ENCODE measurements at regions not wholly inside any gene's neighbourhood (a gene's known extent, or its start where the extent isn't known, plus 50 kb on each side); places are given as distances from the start of the nearest gene placed in this dataset.

GRCh38 chr12:83904175-83904574 is 1008.4 kb downstream of the SLC6A15 start:
- no peak overlapping the region for H2BK5ac ChIP-seq (ENCODE audit: low read length)
- H3K4ac ChIP-seq (ENCODE audit: low read length), result no peak overlapping the region
- no peak overlapping the region for H4K8ac ChIP-seq (ENCODE audit: low read depth, low read length)
- H2BK15ac ChIP-seq (ENCODE audit: low read length), result no peak overlapping the region
- no peak overlapping the region for H3K18ac ChIP-seq (ENCODE audit: low read length)
- no peaks in the 10 kb centered on the region for H3K9me3 ChIP-seq (replicated peaks in 1 of 2; ENCODE audit: control insufficient read depth in 2 of 2, insufficient read depth in 1 of 2, low read depth in 1 of 2, low read length in 2 of 2)
- no peak overlapping the region for H3K23ac ChIP-seq (ENCODE audit: low read depth, low read length, poor library complexity)
- H3K27ac ChIP-seq (replicated peaks; ENCODE audit: low read length), result no peak overlapping the region
- H3K4me1 ChIP-seq (ENCODE audit: control insufficient read depth in 2 of 2, insufficient read depth in 1 of 2, low read depth in 1 of 2, low read length in 2 of 2), result no peaks in the 10 kb centered on the region
- H3K9ac ChIP-seq (ENCODE audit: low read depth, low read length, poor library complexity), result no peak overlapping the region
- DNase-seq (ENCODE audit: low spot score), result no peak
- no peak overlapping the region for H2AK5ac ChIP-seq (ENCODE audit: low read depth, low read length)
- no peak overlapping the region for H2BK12ac ChIP-seq (ENCODE audit: low read length)
- no peak overlapping the region for H2BK120ac ChIP-seq (ENCODE audit: low read depth, low read length)
- no peak overlapping the region for H3K4me2 ChIP-seq (ENCODE audit: insufficient read depth, low read length, poor library complexity, severe bottlenecking)
- H4K91ac ChIP-seq (ENCODE audit: low read depth, low read length, poor library complexity), result no peak overlapping the region
- H2AFZ ChIP-seq (ENCODE audit: low read length), result no peak overlapping the region
- WGBS, 2 donors (ENCODE audit: extremely low coverage in 2 of 2, insufficient read length in 2 of 2, insufficient replicate concordance in 1 of 2), result no CpG with 5 or more reads among the region's 6 CpGs
- H3K36me3 ChIP-seq (replicated peaks in 1 of 2; ENCODE audit: control insufficient read depth in 2 of 2, insufficient read depth in 2 of 2, low read length in 2 of 2), result no peaks in the 10 kb centered on the region
- H3K27me3 ChIP-seq (ENCODE audit: control insufficient read depth in 3 of 3, insufficient read depth in 3 of 3, low read depth in 1 of 3, low read length in 3 of 3), result no peaks in the 10 kb centered on the region
- no peak overlapping the region for H3K14ac ChIP-seq (ENCODE audit: low read length)
- H3K4me3 ChIP-seq (ENCODE audit: low read length in 2 of 2), result no peak overlapping the region
- no peaks in the 10 kb centered on the region for H3K79me1 ChIP-seq (ENCODE audit: low read depth, low read length)

GRCh38 chr12:83896416-83896815 is 1016.2 kb downstream of the SLC6A15 start:
- WGBS, 2 donors (ENCODE audit: extremely low coverage in 2 of 2, insufficient read length in 2 of 2, insufficient replicate concordance in 1 of 2), result no CpG with 5 or more reads among the region's 2 CpGs
- DNase-seq (ENCODE audit: low spot score), result no peak
- H3K4me1 ChIP-seq (ENCODE audit: control insufficient read depth in 2 of 2, insufficient read depth in 1 of 2, low read depth in 1 of 2, low read length in 2 of 2), result no peaks in the 10 kb centered on the region
- H2BK5ac ChIP-seq (ENCODE audit: low read length), result no peak overlapping the region
- no peak overlapping the region for H3K18ac ChIP-seq (ENCODE audit: low read length)
- H2BK12ac ChIP-seq (ENCODE audit: low read length), result no peak overlapping the region
- no peak overlapping the region for H3K4ac ChIP-seq (ENCODE audit: low read length)
- no peak overlapping the region for H3K4me3 ChIP-seq (ENCODE audit: low read length in 2 of 2)
- H3K27ac ChIP-seq (replicated peaks; ENCODE audit: low read length), result no peak overlapping the region
- no peak overlapping the region for H2BK120ac ChIP-seq (ENCODE audit: low read depth, low read length)
- H3K14ac ChIP-seq (ENCODE audit: low read length), result no peak overlapping the region
- H3K9me3 ChIP-seq (replicated peaks in 1 of 2; ENCODE audit: control insufficient read depth in 2 of 2, insufficient read depth in 1 of 2, low read depth in 1 of 2, low read length in 2 of 2), result no peaks in the 10 kb centered on the region
- no peaks in the 10 kb centered on the region for H3K27me3 ChIP-seq (ENCODE audit: control insufficient read depth in 3 of 3, insufficient read depth in 3 of 3, low read depth in 1 of 3, low read length in 3 of 3)
- H3K9ac ChIP-seq (ENCODE audit: low read depth, low read length, poor library complexity), result no peak overlapping the region
- no peak overlapping the region for H3K23ac ChIP-seq (ENCODE audit: low read depth, low read length, poor library complexity)
- no peak overlapping the region for H3K4me2 ChIP-seq (ENCODE audit: insufficient read depth, low read length, poor library complexity, severe bottlenecking)
- no peaks in the 10 kb centered on the region for H3K36me3 ChIP-seq (replicated peaks in 1 of 2; ENCODE audit: control insufficient read depth in 2 of 2, insufficient read depth in 2 of 2, low read length in 2 of 2)
- H2AFZ ChIP-seq (ENCODE audit: low read length), result peak overlapping the region; percentile 17
- no peaks in the 10 kb centered on the region for H3K79me1 ChIP-seq (ENCODE audit: low read depth, low read length)
- no peak overlapping the region for H4K8ac ChIP-seq (ENCODE audit: low read depth, low read length)
- no peak overlapping the region for H2AK5ac ChIP-seq (ENCODE audit: low read depth, low read length)
- no peak overlapping the region for H4K91ac ChIP-seq (ENCODE audit: low read depth, low read length, poor library complexity)
- no peak overlapping the region for H2BK15ac ChIP-seq (ENCODE audit: low read length)

DNA sequence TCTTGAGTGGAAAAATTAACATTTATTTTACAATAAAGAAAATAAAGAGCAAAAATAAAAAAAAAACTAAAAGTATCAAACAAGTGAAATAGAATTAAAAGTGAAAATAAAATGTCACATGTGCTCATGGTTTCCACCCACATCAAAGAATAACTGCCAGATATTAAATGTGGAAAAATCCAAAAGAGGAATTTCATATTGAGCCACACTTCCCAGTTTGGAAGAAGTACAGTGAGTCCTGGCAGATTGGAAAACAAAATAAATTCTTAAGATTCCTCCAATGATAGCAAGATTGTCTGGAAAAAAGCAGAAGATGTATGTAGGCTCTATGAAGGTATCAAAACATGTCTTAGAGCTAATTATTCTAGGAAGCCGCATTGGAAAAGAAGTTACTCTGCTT is 1019.5 kb downstream of the SLC6A15 start:
- no peak overlapping the region for H2BK12ac ChIP-seq (ENCODE audit: low read length)
- H3K4me3 ChIP-seq (ENCODE audit: low read length in 2 of 2), result no peak overlapping the region
- no peak overlapping the region for H2AFZ ChIP-seq (ENCODE audit: low read length)
- no peak overlapping the region for H3K27ac ChIP-seq (replicated peaks; ENCODE audit: low read length)
- H2BK5ac ChIP-seq (ENCODE audit: low read length), result no peak overlapping the region
- H3K4me2 ChIP-seq (ENCODE audit: insufficient read depth, low read length, poor library complexity, severe bottlenecking), result no peak overlapping the region
- no peaks in the 10 kb centered on the region for H3K4me1 ChIP-seq (ENCODE audit: control insufficient read depth in 2 of 2, insufficient read depth in 1 of 2, low read depth in 1 of 2, low read length in 2 of 2)
- H2BK120ac ChIP-seq (ENCODE audit: low read depth, low read length), result no peak overlapping the region
- no peaks in the 10 kb centered on the region for H3K27me3 ChIP-seq (ENCODE audit: control insufficient read depth in 3 of 3, insufficient read depth in 3 of 3, low read depth in 1 of 3, low read length in 3 of 3)
- H3K9ac ChIP-seq (ENCODE audit: low read depth, low read length, poor library complexity), result no peak overlapping the region
- H3K18ac ChIP-seq (ENCODE audit: low read length), result no peak overlapping the region
- no peak for DNase-seq (ENCODE audit: low spot score)
- H4K8ac ChIP-seq (ENCODE audit: low read depth, low read length), result no peak overlapping the region
- WGBS, 2 donors (ENCODE audit: extremely low coverage in 2 of 2, insufficient read length in 2 of 2, insufficient replicate concordance in 1 of 2), result no CpG with 5 or more reads among the region's 1 CpG
- no peak overlapping the region for H3K14ac ChIP-seq (ENCODE audit: low read length)
- no peaks in the 10 kb centered on the region for H3K79me1 ChIP-seq (ENCODE audit: low read depth, low read length)
- no peaks in the 10 kb centered on the region for H3K36me3 ChIP-seq (replicated peaks in 1 of 2; ENCODE audit: control insufficient read depth in 2 of 2, insufficient read depth in 2 of 2, low read length in 2 of 2)
- H2BK15ac ChIP-seq (ENCODE audit: low read length), result no peak overlapping the region
- H4K91ac ChIP-seq (ENCODE audit: low read depth, low read length, poor library complexity), result no peak overlapping the region
- no peak overlapping the region for H3K4ac ChIP-seq (ENCODE audit: low read length)
- no peak overlapping the region for H3K23ac ChIP-seq (ENCODE audit: low read depth, low read length, poor library complexity)
- no peak overlapping the region for H2AK5ac ChIP-seq (ENCODE audit: low read depth, low read length)
- H3K9me3 ChIP-seq (replicated peaks in 1 of 2; ENCODE audit: control insufficient read depth in 2 of 2, insufficient read depth in 1 of 2, low read depth in 1 of 2, low read length in 2 of 2), result no peaks in the 10 kb centered on the region

GRCh38 chr12:83889745-83890144 is 1022.9 kb downstream of the SLC6A15 start:
- Histone ChIP-seq H3K14ac (ENCODE audit: low read length) (no peak overlapping the region), H3K9ac (ENCODE audit: low read depth, low read length, poor library complexity) (no peak overlapping the region), H3K27me3 (ENCODE audit: control insufficient read depth in 3 of 3, insufficient read depth in 3 of 3, low read depth in 1 of 3, low read length in 3 of 3) (no peaks in the 10 kb centered on the region), H3K4me3 (ENCODE audit: low read length in 2 of 2) (no peak overlapping the region), H3K23ac (ENCODE audit: low read depth, low read length, poor library complexity) (no peak overlapping the region), H4K91ac (ENCODE audit: low read depth, low read length, poor library complexity) (no peak overlapping the region), H3K4ac (ENCODE audit: low read length) (no peak overlapping the region), H2AK5ac (ENCODE audit: low read depth, low read length) (no peak overlapping the region), H3K4me2 (ENCODE audit: insufficient read depth, low read length, poor library complexity, severe bottlenecking) (no peak overlapping the region), H3K9me3 (replicated peaks in 1 of 2; ENCODE audit: control insufficient read depth in 2 of 2, insufficient read depth in 1 of 2, low read depth in 1 of 2, low read length in 2 of 2) (no peaks in the 10 kb centered on the region), H2BK5ac (ENCODE audit: low read length) (no peak overlapping the region), H2BK120ac (ENCODE audit: low read depth, low read length) (no peak overlapping the region), H3K36me3 (replicated peaks in 1 of 2; ENCODE audit: control insufficient read depth in 2 of 2, insufficient read depth in 2 of 2, low read length in 2 of 2) (no peaks in the 10 kb centered on the region), H4K8ac (ENCODE audit: low read depth, low read length) (no peak overlapping the region), H3K27ac (replicated peaks; ENCODE audit: low read length) (no peak overlapping the region), H3K18ac (ENCODE audit: low read length) (no peak overlapping the region), H2BK12ac (ENCODE audit: low read length) (no peak overlapping the region), H3K4me1 (ENCODE audit: control insufficient read depth in 2 of 2, insufficient read depth in 1 of 2, low read depth in 1 of 2, low read length in 2 of 2) (no peaks in the 10 kb centered on the region), H2BK15ac (ENCODE audit: low read length) (no peak overlapping the region), H2AFZ (ENCODE audit: low read length) (no peak overlapping the region), H3K79me1 (ENCODE audit: low read depth, low read length) (no peaks in the 10 kb centered on the region)
- DNase-seq (ENCODE audit: low spot score), result no peak

Data from neuronal stem cell (in vitro differentiated cells).